HepG2 (cell line): ENCODE measurements at regions not wholly inside any gene's neighbourhood (a gene's known extent, or its start where the extent isn't known, plus 50 kb on each side); places are given as distances from the start of the nearest gene placed in this dataset.

Experiments used
- ATAC-seq: fragments of 200-7000 bp; cut with Tn5 transposase; 3 replicates; pipeline ENCODE4 v1.9.1; 2020; ENCODE audit warnings: mild to moderate bottlenecking, moderate library complexity
- BruUV-seq: library from RNA; stranded (reverse); fragments of 400-500 nt; replicated peaks from 2 replicates; lab custom pipeline; 2021; lab: Mats Ljungman, UMichigan
- CTCF ChIA-PET: fragments of 300-600 bp; formaldehyde crosslinking; extraction: SDS; loops from one replicate; lab custom pipeline; 2021; ENCODE audit warnings: low total read pairs, inconsistent platforms, low intra/inter-chr PET ratio; lab: Yijun Ruan, JAX
- POLR2A ChIA-PET: fragments of 350-600 bp; sonication (Branson Sonifier 250); formaldehyde crosslinking; loops from one replicate; lab custom pipeline; 2020; ENCODE audit warnings: antibody characterized with exemption, inconsistent platforms; lab: Yijun Ruan, JAX
- DNase-seq: peaks from one replicate; pipeline ENCODE4 v3.0.0-alpha.2; 2015; ENCODE audit warnings: low spot score
- FAIRE-seq: peaks from 3 replicates; lab custom pipeline; 2011; peaks lifted over from hg19 to GRCh38; lab: Jason Lieb, UNC
- H2AFZ ChIP-seq: one replicate; pipeline ENCODE4 v1.6.1; 2011; ENCODE audit warnings: low read length, inconsistent platforms
- H3K27ac ChIP-seq: fragments of 300-600 bp; 3 replicates; pipeline ENCODE4 v1.8.0; 2011; ENCODE audit warnings: mixed run types, mild to moderate bottlenecking, mixed read lengths, low read length, inconsistent platforms; ENCODE audit not compliant: insufficient read depth; ENCODE audit errors: extremely low read length
- H3K27me3 ChIP-seq, 2 experiments: fragments of 200-600 bp in 1 of 2; 2 replicates in 1 of 2; 3 replicates in 1 of 2; pipeline versions ENCODE4 v1.6.0 to v1.8.0; 2011; ENCODE audit warnings: low read length in 2 of 2, mild to moderate bottlenecking in 2 of 2, moderate library complexity in 2 of 2, inconsistent platforms in 1 of 2; ENCODE audit not compliant: insufficient read depth in 2 of 2, control insufficient read depth in 1 of 2
- H3K36me3 ChIP-seq, 2 experiments: fragments of 200-600 bp in 1 of 2; replicated peaks in 1 of 2; 2 replicates in 1 of 2; 3 replicates in 1 of 2; pipeline versions ENCODE4 v1.5.1 to v1.8.0; 2011; ENCODE audit warnings: low read length in 2 of 2, inconsistent platforms in 1 of 2; ENCODE audit not compliant: insufficient read depth in 2 of 2, control insufficient read depth in 1 of 2
- H3K4me1 ChIP-seq: 2 replicates; pipeline ENCODE4 v1.5.1; 2012; ENCODE audit warnings: low read length, inconsistent platforms; ENCODE audit not compliant: insufficient read depth
- H3K4me2 ChIP-seq: 2 replicates; pipeline ENCODE4 v1.6.0; 2011; ENCODE audit warnings: low read depth, low read length, inconsistent platforms
- H3K4me3 ChIP-seq, 3 experiments: fragments of 200-600 bp in 1 of 3; sonication (generic), shearing (Covaris generic) in 1 of 3; replicated peaks in 1 of 3; 2 replicates each; pipeline ENCODE4 v1.5.1; 2011 to 2016; ENCODE audit warnings: low read length in 3 of 3, inconsistent platforms in 2 of 3, low read depth in 2 of 3, mild to moderate bottlenecking in 2 of 3, control low read depth in 1 of 3, mixed read lengths in 1 of 3; ENCODE audit not compliant: insufficient read depth in 1 of 3
- H3K79me2 ChIP-seq: one replicate; pipeline ENCODE4 v1.6.1; 2011; ENCODE audit warnings: low read length, inconsistent platforms; ENCODE audit not compliant: insufficient read depth
- H3K9ac ChIP-seq: 2 replicates; pipeline ENCODE4 v1.6.0; 2011; ENCODE audit warnings: mild to moderate bottlenecking, low read depth, low read length, inconsistent platforms; ENCODE audit not compliant: insufficient read depth
- H3K9me3 ChIP-seq: 2 replicates; pipeline ENCODE4 v1.5.1; 2012; ENCODE audit warnings: mild to moderate bottlenecking, low read length
- H4K20me1 ChIP-seq: 2 replicates; pipeline ENCODE4 v1.6.0; 2011; ENCODE audit warnings: inconsistent platforms, mild to moderate bottlenecking, low read length, moderate library complexity; ENCODE audit not compliant: insufficient read depth
- ELF3 ChIP-seq: IDR thresholded peaks from 2 replicates; pipeline ENCODE4 v1.6.1; 2016; ENCODE audit warnings: missing genetic modification reagents, missing compliant biosample characterization
- EP300 ChIP-seq, 3 experiments: sonication (generic) in 1 of 3; formaldehyde crosslinking in 1 of 3; IDR thresholded peaks; 2 replicates each; pipeline versions ENCODE4 v1.5.1 to v1.6.1; 2011 to 2020; ENCODE audit warnings: low read depth in 2 of 3, low read length in 2 of 3, borderline replicate concordance in 1 of 3, improper control_type of control experiment in 1 of 3, mild to moderate bottlenecking in 1 of 3, missing genetic modification reagents in 1 of 3, moderate library complexity in 1 of 3
- FLYWCH1 ChIP-seq: sonication (generic); formaldehyde crosslinking; IDR thresholded peaks from 2 replicates; pipeline ENCODE4 v1.8.1; 2023; ENCODE audit warnings: mild to moderate bottlenecking, missing genetic modification reagents
- FOXA3 ChIP-seq: IDR thresholded peaks from 2 replicates; pipeline ENCODE4 v1.6.1; 2016; ENCODE audit warnings: missing genetic modification reagents, missing compliant biosample characterization
- FOXP4 ChIP-seq: sonication (generic); formaldehyde crosslinking; IDR thresholded peaks from 2 replicates; pipeline ENCODE4 v1.4.0; 2020; ENCODE audit warnings: missing genetic modification reagents
- KLF9 ChIP-seq: IDR thresholded peaks from 2 replicates; pipeline ENCODE4 v1.6.1; 2016; ENCODE audit warnings: low read depth
- MXI1 ChIP-seq: IDR thresholded peaks from 3 replicates; pipeline ENCODE4 v1.6.1; 2012; ENCODE audit warnings: low read depth, low read length, inconsistent platforms, borderline replicate concordance
- PRDM4 ChIP-seq: sonication (generic); formaldehyde crosslinking; IDR thresholded peaks from 2 replicates; pipeline ENCODE4 v1.9.0; 2021; ENCODE audit warnings: missing genetic modification reagents, borderline replicate concordance
- SP2 ChIP-seq: sonication (generic); formaldehyde crosslinking; IDR thresholded peaks from 2 replicates; pipeline ENCODE4 v1.5.1; 2020; ENCODE audit warnings: mild to moderate bottlenecking, missing genetic modification reagents
- ZMYM3 ChIP-seq: sonication (generic); formaldehyde crosslinking; IDR thresholded peaks from 2 replicates; pipeline ENCODE4 v1.5.1; 2020; ENCODE audit warnings: mild to moderate bottlenecking, missing genetic modification reagents
- ZNF678 ChIP-seq: sonication (generic); formaldehyde crosslinking; IDR thresholded peaks from 2 replicates; pipeline ENCODE4 v1.4.0; 2020; ENCODE audit warnings: mild to moderate bottlenecking, missing genetic modification reagents
- WGBS: methylation state at CpG from one replicate; pipeline ENCODE4 v1.1.6; 2017; ENCODE audit warnings: low lambda C conversion rate; 5-methylcytosine and 5-hydroxymethylcytosine counted together
- in situ Hi-C: cut with HindIII; loops from 2 replicates; pipeline ENCODE4 v1.10.0; 2017; ENCODE audit warnings: low pct_unique_long_range_greater_than_20kb; ENCODE audit not compliant: extremely low pct_ligation_motif_present
- intact Hi-C: fragments of 100-400 bp; cut with micrococcal nuclease; formaldehyde crosslinking; loops from one replicate; pipeline ENCODE4 v1.10.0; 2022; ENCODE audit not compliant: unreplicated experiment

GRCh38 chr12:131315601-131316000, 361.9 kb downstream of the ADGRD1 start:
- Histone ChIP-seq H3K9ac (no peak overlapping the region), H3K4me3 (no peak overlapping the region), H3K4me2 (no peak overlapping the region), H2AFZ (no peak overlapping the region), H3K4me1 (no peaks in the 10 kb centered on the region), H3K27me3 (no peaks in the 10 kb centered on the region; a peak in 1 of 5 replicates), H4K20me1 (peaks cover 2% of the 10 kb centered on the region; the same call in 1 of the 2 replicates), H3K79me2 (no peaks in the 10 kb centered on the region), H3K27ac (no peak overlapping the region), H3K36me3 (no peaks in the 10 kb centered on the region), H3K9me3 (peaks cover 24% of the 10 kb centered on the region)
- TF ChIP-seq ZMYM3 (CRISPR knock-in tag) (no peak), FOXA3 (CRISPR knock-in tag) (no peak), SP2 (CRISPR knock-in tag) (no peak), KLF9 (CRISPR knock-in tag) (no peak), FLYWCH1 (no peak), EP300 (IDR thresholded peaks at IDR 0.05; ENCODE audit: low read depth in 2 of 2, low read length in 2 of 2) (no peak), EP300 (CRISPR knock-in tag; IDR thresholded peaks at IDR 0.05; ENCODE audit: borderline replicate concordance) (no peak), PRDM4 (CRISPR knock-in tag) (no peak), FOXP4 (CRISPR knock-in tag) (no peak), ELF3 (no peak), ZNF678 (CRISPR knock-in tag) (no peak), MXI1 (no peak)
- no TSS peak for BruUV-seq
- intact Hi-C loops = no loop called here
- no CpG with 5 or more reads among the region's 3 CpGs for WGBS
- no peak for ATAC-seq
- CTCF ChIA-PET = no interaction called here
- POLR2A ChIA-PET = no interaction called here
- FAIRE-seq = no peak
- in situ Hi-C loops = no loop called here
- no peak for DNase-seq
